GM23338 (cell line): ENCODE measurements at regions not wholly inside any gene's neighbourhood (a gene's known extent, or its start where the extent isn't known, plus 50 kb on each side); places are given as distances from the start of the nearest gene placed in this dataset.

Experiments
- ATAC-seq: fragments of 200-7000 bp; cut with Tn5 transposase; 3 replicates; pipeline ENCODE4 v1.9.1; 2020
- DNase-seq: peaks from one replicate; pipeline ENCODE4 v3.0.0-alpha.2; 2015; ENCODE audit warnings: low spot score
- H2AFZ ChIP-seq: fragments of 200-600 bp; sonication (generic); 2 replicates; pipeline ENCODE4 v1.8.0; 2016; ENCODE audit warnings: antibody characterized with exemption, mild to moderate bottlenecking, moderate library complexity
- H3F3A ChIP-seq: fragments of 200-600 bp; sonication (generic); replicated peaks from 2 replicates; pipeline ENCODE4 v1.8.0; 2017; ENCODE audit warnings: antibody characterized with exemption, mixed run types, low read depth
- H3K27ac ChIP-seq: fragments of 200-600 bp; sonication (generic); 2 replicates; pipeline ENCODE4 v1.6.1; 2016; ENCODE audit warnings: low read depth
- H3K27me3 ChIP-seq: fragments of 200-600 bp; sonication (generic); 2 replicates; pipeline ENCODE4 v1.8.0; 2016; ENCODE audit warnings: mild to moderate bottlenecking, mixed run types, moderate library complexity; ENCODE audit not compliant: insufficient read depth
- H3K36me3 ChIP-seq: fragments of 200-600 bp; sonication (generic); 2 replicates; pipeline ENCODE4 v1.8.0; 2016; ENCODE audit warnings: mild to moderate bottlenecking; ENCODE audit not compliant: insufficient read depth
- H3K4me1 ChIP-seq: fragments of 200-600 bp; sonication (generic); 2 replicates; pipeline ENCODE4 v1.8.0; 2016; ENCODE audit warnings: mild to moderate bottlenecking, moderate library complexity; ENCODE audit not compliant: insufficient read depth
- H3K4me2 ChIP-seq: fragments of 200-600 bp; sonication (generic); 2 replicates; pipeline ENCODE4 v1.7.1; 2017; ENCODE audit warnings: mixed run types
- H3K4me3 ChIP-seq: fragments of 200-600 bp; sonication (generic); 2 replicates; pipeline ENCODE4 v1.6.1; 2016; ENCODE audit warnings: mixed run types
- H3K79me2 ChIP-seq: fragments of 200-600 bp; sonication (generic); replicated peaks from 2 replicates; pipeline ENCODE4 v1.8.0; 2017; ENCODE audit warnings: mild to moderate bottlenecking; ENCODE audit not compliant: insufficient read depth
- H3K9me2 ChIP-seq: fragments of 200-600 bp; sonication (generic); 2 replicates; pipeline ENCODE4 v1.8.0; 2017; ENCODE audit not compliant: insufficient read depth
- H4K20me1 ChIP-seq: fragments of 200-600 bp; sonication (generic); replicated peaks from 2 replicates; pipeline ENCODE4 v1.8.0; 2017; ENCODE audit warnings: mild to moderate bottlenecking; ENCODE audit not compliant: insufficient read depth
- H3K27ac Mint-ChIP-seq: 2 replicates; pipeline ENCODE4 v1.8.0; 2020; ENCODE audit warnings: inconsistent platforms, mild to moderate bottlenecking, moderate library complexity, mixed read lengths
- H3K27me3 Mint-ChIP-seq: 3 replicates; pipeline ENCODE4 v1.8.0; 2022; ENCODE audit warnings: low read depth, mild to moderate bottlenecking, moderate library complexity, mixed read lengths, inconsistent platforms; ENCODE audit not compliant: insufficient read depth, poor library complexity
- H3K36me3 Mint-ChIP-seq: 3 replicates; pipeline ENCODE4 v1.8.0; 2021; ENCODE audit warnings: low read depth, mild to moderate bottlenecking, inconsistent platforms, moderate library complexity, mixed read lengths
- H3K4me1 Mint-ChIP-seq: 3 replicates; pipeline ENCODE4 v1.8.0; 2020; ENCODE audit warnings: mild to moderate bottlenecking, inconsistent platforms, mixed read lengths
- H3K4me3 Mint-ChIP-seq: 3 replicates; pipeline ENCODE4 v1.8.0; 2021; ENCODE audit warnings: moderate library complexity, mild to moderate bottlenecking, inconsistent platforms, mixed read lengths
- H3K9me3 Mint-ChIP-seq: 3 replicates; pipeline ENCODE4 v1.8.0; 2020; ENCODE audit warnings: moderate library complexity, mild to moderate bottlenecking, inconsistent platforms, mixed read lengths
- CREB1 ChIP-seq: fragments of 250-450 bp; sonication (Bioruptor Pico); IDR thresholded peaks from 2 replicates; pipeline ENCODE4 v1.5.0; 2020; ENCODE audit warnings: low read depth, mild to moderate bottlenecking, moderate library complexity
- CTCF ChIP-seq, 2 experiments: fragments of 200-600 bp in 1 of 2; sonication (generic) in 1 of 2; conservative IDR thresholded peaks; 2 replicates each; pipeline versions ENCODE4 v1.5.1 to v1.6.1; 2016 to 2017; ENCODE audit warnings: antibody characterized with exemption in 2 of 2, low read depth in 2 of 2, mild to moderate bottlenecking in 2 of 2, moderate library complexity in 1 of 2
- EZH2 ChIP-seq: fragments of 200-600 bp; sonication (generic); IDR thresholded peaks from one replicate; pipeline ENCODE4 v1.8.0; 2017; ENCODE audit warnings: antibody characterized with exemption, mild to moderate bottlenecking, low read depth; ENCODE audit not compliant: unreplicated experiment
- EZH2phosphoT487 ChIP-seq: fragments of 200-600 bp; sonication (generic); IDR thresholded peaks from one replicate; pipeline ENCODE4 v1.8.1; 2018; ENCODE audit warnings: antibody characterized with exemption; ENCODE audit not compliant: unreplicated experiment
- JUNB ChIP-seq: IDR thresholded peaks from one replicate; pipeline ENCODE4 v1.6.1; 2016; ENCODE audit warnings: antibody characterized with exemption; ENCODE audit not compliant: unreplicated experiment
- NANOG ChIP-seq: IDR thresholded peaks from 2 replicates; pipeline ENCODE4 v1.6.1; 2016; ENCODE audit warnings: antibody characterized with exemption, borderline replicate concordance
- POLR2AphosphoS5 ChIP-seq: IDR thresholded peaks from 2 replicates; pipeline ENCODE4 v1.6.1; 2016; ENCODE audit warnings: antibody characterized with exemption, low read depth
- STAT1 ChIP-seq: IDR thresholded peaks from one replicate; pipeline ENCODE4 v1.6.1; 2016; ENCODE audit warnings: antibody characterized with exemption; ENCODE audit not compliant: unreplicated experiment
- ZNF114 ChIP-seq: fragments of 250-450 bp; sonication (Bioruptor Pico); IDR thresholded peaks from 2 replicates; pipeline ENCODE4 v1.5.0; 2020; ENCODE audit warnings: mild to moderate bottlenecking, moderate library complexity
- ZNF331 ChIP-seq: fragments of 250-450 bp; sonication (Bioruptor Pico); IDR thresholded peaks from 2 replicates; pipeline ENCODE4 v1.5.0; 2020; ENCODE audit warnings: low read depth, mild to moderate bottlenecking, moderate library complexity
- TF ChIP-seq, protein P1 (sequence below): IDR thresholded peaks from 2 replicates; pipeline ENCODE4 v1.6.1; 2016; ENCODE audit warnings: antibody characterized with exemption
- TF ChIP-seq, protein P2 (sequence below): fragments of 250-450 bp; sonication (Bioruptor Pico); IDR thresholded peaks from 2 replicates; pipeline ENCODE4 v1.5.0; 2020; ENCODE audit warnings: mild to moderate bottlenecking, moderate library complexity
- TF ChIP-seq, protein P3 (sequence below): IDR thresholded peaks from one replicate; pipeline ENCODE4 v1.6.1; 2018; ENCODE audit warnings: antibody characterized with exemption; ENCODE audit not compliant: unreplicated experiment

DNA sequence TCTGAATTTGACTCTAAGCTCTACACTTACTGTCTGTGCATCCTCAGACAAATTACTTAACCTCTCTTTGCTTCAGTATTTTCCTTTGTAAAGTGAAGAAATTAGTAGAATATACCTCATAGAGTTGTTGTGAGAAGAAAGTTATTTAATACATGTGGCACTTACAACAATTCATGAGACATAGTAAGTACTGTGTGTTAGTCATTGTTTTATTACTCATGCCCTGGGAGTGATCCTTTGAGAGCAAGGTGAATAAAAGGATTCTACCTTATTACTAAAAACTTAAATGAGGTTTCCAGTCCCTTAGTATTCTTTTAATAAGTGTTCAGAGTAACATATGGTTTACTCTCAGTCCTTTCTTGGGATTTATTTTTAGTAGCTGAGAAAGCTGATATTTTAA, 233.6 kb upstream of the MAP3K7 start:
- DNase-seq = no peak
- no peak overlapping the region for H3K4me2 ChIP-seq
- H2AFZ ChIP-seq = no peak overlapping the region
- H3K4me1 ChIP-seq = no peaks in the 10 kb centered on the region
- H3K27me3 ChIP-seq = no peaks in the 10 kb centered on the region
- H3K27me3 Mint-ChIP-seq = peaks cover 4% of the 10 kb centered on the region
- ATAC-seq = no peak
- 0 out of 2 replicates have a peak, but pooled peaks cover 2% of the 10 kb centered on the region for H3K9me2 ChIP-seq
- H3K4me1 Mint-ChIP-seq = 0 out of 3 replicates have a peak, but pooled peaks cover 3% of the 10 kb centered on the region
- TF ChIP-seq CREB1 (CRISPR knock-in tag) = no peak
- TF ChIP-seq EZH2 = no peak
- TF ChIP-seq POLR2AphosphoS5 = no peak
- TF ChIP-seq, protein P1, sequence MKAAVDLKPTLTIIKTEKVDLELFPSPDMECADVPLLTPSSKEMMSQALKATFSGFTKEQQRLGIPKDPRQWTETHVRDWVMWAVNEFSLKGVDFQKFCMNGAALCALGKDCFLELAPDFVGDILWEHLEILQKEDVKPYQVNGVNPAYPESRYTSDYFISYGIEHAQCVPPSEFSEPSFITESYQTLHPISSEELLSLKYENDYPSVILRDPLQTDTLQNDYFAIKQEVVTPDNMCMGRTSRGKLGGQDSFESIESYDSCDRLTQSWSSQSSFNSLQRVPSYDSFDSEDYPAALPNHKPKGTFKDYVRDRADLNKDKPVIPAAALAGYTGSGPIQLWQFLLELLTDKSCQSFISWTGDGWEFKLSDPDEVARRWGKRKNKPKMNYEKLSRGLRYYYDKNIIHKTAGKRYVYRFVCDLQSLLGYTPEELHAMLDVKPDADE = no peak
- TF ChIP-seq STAT1 = no peak
- TF ChIP-seq CTCF (conservative IDR thresholded peaks at IDR 0.05; ENCODE audit: low read depth in 2 of 2) = no peak
- TF ChIP-seq, protein P2, sequence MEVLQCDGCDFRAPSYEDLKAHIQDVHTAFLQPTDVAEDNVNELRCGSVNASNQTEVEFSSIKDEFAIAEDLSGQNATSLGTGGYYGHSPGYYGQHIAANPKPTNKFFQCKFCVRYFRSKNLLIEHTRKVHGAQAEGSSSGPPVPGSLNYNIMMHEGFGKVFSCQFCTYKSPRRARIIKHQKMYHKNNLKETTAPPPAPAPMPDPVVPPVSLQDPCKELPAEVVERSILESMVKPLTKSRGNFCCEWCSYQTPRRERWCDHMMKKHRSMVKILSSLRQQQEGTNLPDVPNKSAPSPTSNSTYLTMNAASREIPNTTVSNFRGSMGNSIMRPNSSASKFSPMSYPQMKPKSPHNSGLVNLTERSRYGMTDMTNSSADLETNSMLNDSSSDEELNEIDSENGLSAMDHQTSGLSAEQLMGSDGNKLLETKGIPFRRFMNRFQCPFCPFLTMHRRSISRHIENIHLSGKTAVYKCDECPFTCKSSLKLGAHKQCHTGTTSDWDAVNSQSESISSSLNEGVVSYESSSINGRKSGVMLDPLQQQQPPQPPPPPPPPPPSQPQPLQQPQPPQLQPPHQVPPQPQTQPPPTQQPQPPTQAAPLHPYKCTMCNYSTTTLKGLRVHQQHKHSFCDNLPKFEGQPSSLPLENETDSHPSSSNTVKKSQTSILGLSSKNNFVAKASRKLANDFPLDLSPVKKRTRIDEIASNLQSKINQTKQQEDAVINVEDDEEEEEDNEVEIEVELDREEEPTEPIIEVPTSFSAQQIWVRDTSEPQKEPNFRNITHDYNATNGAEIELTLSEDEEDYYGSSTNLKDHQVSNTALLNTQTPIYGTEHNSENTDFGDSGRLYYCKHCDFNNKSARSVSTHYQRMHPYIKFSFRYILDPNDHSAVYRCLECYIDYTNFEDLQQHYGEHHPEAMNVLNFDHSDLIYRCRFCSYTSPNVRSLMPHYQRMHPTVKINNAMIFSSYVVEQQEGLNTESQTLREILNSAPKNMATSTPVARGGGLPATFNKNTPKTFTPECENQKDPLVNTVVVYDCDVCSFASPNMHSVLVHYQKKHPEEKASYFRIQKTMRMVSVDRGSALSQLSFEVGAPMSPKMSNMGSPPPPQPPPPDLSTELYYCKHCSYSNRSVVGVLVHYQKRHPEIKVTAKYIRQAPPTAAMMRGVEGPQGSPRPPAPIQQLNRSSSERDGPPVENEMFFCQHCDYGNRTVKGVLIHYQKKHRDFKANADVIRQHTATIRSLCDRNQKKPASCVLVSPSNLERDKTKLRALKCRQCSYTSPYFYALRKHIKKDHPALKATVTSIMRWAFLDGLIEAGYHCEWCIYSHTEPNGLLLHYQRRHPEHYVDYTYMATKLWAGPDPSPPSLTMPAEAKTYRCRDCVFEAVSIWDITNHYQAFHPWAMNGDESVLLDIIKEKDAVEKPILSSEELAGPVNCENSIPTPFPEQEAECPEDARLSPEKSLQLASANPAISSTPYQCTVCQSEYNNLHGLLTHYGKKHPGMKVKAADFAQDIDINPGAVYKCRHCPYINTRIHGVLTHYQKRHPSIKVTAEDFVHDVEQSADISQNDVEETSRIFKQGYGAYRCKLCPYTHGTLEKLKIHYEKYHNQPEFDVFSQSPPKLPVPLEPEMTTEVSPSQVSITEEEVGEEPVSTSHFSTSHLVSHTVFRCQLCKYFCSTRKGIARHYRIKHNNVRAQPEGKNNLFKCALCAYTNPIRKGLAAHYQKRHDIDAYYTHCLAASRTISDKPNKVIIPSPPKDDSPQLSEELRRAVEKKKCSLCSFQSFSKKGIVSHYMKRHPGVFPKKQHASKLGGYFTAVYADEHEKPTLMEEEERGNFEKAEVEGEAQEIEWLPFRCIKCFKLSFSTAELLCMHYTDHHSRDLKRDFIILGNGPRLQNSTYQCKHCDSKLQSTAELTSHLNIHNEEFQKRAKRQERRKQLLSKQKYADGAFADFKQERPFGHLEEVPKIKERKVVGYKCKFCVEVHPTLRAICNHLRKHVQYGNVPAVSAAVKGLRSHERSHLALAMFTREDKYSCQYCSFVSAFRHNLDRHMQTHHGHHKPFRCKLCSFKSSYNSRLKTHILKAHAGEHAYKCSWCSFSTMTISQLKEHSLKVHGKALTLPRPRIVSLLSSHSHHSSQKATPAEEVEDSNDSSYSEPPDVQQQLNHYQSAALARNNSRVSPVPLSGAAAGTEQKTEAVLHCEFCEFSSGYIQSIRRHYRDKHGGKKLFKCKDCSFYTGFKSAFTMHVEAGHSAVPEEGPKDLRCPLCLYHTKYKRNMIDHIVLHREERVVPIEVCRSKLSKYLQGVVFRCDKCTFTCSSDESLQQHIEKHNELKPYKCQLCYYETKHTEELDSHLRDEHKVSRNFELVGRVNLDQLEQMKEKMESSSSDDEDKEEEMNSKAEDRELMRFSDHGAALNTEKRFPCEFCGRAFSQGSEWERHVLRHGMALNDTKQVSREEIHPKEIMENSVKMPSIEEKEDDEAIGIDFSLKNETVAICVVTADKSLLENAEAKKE (CRISPR knock-in tag) = no peak
- no peak for TF ChIP-seq ZNF331 (CRISPR knock-in tag)
- no peak for TF ChIP-seq JUNB
- TF ChIP-seq EZH2phosphoT487 = no peak
- TF ChIP-seq NANOG = no peak
- no peak for TF ChIP-seq ZNF114 (CRISPR knock-in tag)
- TF ChIP-seq, protein P3, sequence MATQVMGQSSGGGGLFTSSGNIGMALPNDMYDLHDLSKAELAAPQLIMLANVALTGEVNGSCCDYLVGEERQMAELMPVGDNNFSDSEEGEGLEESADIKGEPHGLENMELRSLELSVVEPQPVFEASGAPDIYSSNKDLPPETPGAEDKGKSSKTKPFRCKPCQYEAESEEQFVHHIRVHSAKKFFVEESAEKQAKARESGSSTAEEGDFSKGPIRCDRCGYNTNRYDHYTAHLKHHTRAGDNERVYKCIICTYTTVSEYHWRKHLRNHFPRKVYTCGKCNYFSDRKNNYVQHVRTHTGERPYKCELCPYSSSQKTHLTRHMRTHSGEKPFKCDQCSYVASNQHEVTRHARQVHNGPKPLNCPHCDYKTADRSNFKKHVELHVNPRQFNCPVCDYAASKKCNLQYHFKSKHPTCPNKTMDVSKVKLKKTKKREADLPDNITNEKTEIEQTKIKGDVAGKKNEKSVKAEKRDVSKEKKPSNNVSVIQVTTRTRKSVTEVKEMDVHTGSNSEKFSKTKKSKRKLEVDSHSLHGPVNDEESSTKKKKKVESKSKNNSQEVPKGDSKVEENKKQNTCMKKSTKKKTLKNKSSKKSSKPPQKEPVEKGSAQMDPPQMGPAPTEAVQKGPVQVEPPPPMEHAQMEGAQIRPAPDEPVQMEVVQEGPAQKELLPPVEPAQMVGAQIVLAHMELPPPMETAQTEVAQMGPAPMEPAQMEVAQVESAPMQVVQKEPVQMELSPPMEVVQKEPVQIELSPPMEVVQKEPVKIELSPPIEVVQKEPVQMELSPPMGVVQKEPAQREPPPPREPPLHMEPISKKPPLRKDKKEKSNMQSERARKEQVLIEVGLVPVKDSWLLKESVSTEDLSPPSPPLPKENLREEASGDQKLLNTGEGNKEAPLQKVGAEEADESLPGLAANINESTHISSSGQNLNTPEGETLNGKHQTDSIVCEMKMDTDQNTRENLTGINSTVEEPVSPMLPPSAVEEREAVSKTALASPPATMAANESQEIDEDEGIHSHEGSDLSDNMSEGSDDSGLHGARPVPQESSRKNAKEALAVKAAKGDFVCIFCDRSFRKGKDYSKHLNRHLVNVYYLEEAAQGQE = no peak
- H3K27ac ChIP-seq = no peak overlapping the region
- H3K9me3 Mint-ChIP-seq = peaks cover 3% of the 10 kb centered on the region; the same call in 1 of the 3 replicates
- no peaks in the 10 kb centered on the region for H3K36me3 Mint-ChIP-seq
- no peaks in the 10 kb centered on the region for H3F3A ChIP-seq
- H4K20me1 ChIP-seq = no peaks in the 10 kb centered on the region
- H3K27ac Mint-ChIP-seq = no peak overlapping the region
- H3K4me3 ChIP-seq = no peak overlapping the region
- H3K36me3 ChIP-seq = no peaks in the 10 kb centered on the region
- no peaks in the 10 kb centered on the region for H3K79me2 ChIP-seq
- H3K4me3 Mint-ChIP-seq = no peak overlapping the region
